Adrenal gland (tissue), 5 donors: ENCODE measurements at regions not wholly inside any gene's neighbourhood (a gene's known extent, or its start where the extent isn't known, plus 50 kb on each side); places are given as distances from the start of the nearest gene placed in this dataset.

ENCODE experiments used
- CTCF ChIP-seq, 6 experiments: fragments of 450-650 bp in 4 of 6; fragments of 200-600 bp in 2 of 6; sonication (generic) in 1 of 6; IDR thresholded peaks; 1 replicate in 5 of 6; 2 replicates in 1 of 6; pipeline versions ENCODE4 v1.5.1 to v1.8.0; 2016 to 2021; ENCODE audit warnings: antibody characterized with exemption in 6 of 6, mild to moderate bottlenecking in 2 of 6, moderate library complexity in 1 of 6
- POLR2A ChIP-seq, 2 donors: fragments of 450-650 bp; IDR thresholded peaks; one replicate each; pipeline ENCODE4 v1.6.1; 2017; ENCODE audit warnings: antibody characterized with exemption in 2 of 2, mild to moderate bottlenecking in 2 of 2, moderate library complexity in 1 of 2
- donor health status: DM: no; HTN: no; CAD: no.

DNA sequence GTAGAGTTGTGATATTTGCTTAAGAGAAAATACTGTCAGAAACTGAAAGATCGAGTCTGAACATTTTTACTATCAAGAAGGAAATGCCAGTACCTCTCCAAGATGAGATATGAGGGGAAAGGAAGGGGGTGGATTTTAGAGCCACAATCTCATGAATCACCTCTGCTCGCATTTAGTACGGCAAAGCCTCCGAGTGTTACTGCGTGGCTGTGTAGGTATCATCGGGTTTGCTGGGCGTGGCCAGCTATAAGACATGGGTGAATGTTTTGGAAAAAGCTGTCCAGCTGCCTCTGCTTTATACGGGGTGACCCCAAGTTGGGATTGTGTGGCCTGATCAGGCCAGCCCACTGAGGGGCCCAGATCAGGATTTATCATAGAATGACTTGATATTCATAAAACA lies 826.4 kb downstream of the SOCS6 start:
- TF ChIP-seq CTCF (IDR thresholded peaks at IDR 0.05) (no peak), POLR2A (IDR thresholded peaks at IDR 0.05) (no peak)
